CD14-positive monocyte (primary cell): ENCODE measurements at regions not wholly inside any gene's neighbourhood (a gene's known extent, or its start where the extent isn't known, plus 50 kb on each side); places are given as distances from the start of the nearest gene placed in this dataset.

Source experiments
- DNase-seq, 3 donors: peaks; one replicate each; pipeline ENCODE4 v3.0.0-alpha.2; 2011 to 2022
- H2AFZ ChIP-seq: 2 replicates; pipeline ENCODE4 v1.6.0; 2012; ENCODE audit warnings: mild to moderate bottlenecking, low read depth, low read length, inconsistent platforms; ENCODE audit not compliant: insufficient read depth, poor library complexity, severe bottlenecking
- H3K27ac ChIP-seq, 2 donors: 1 replicate in 1 of 2; 2 replicates in 1 of 2; pipeline ENCODE4 v1.5.1; 2012 to 2013; ENCODE audit warnings: low read length in 2 of 2, control low read depth in 1 of 2, inconsistent platforms in 1 of 2, low read depth in 1 of 2, mild to moderate bottlenecking in 1 of 2
- H3K27me3 ChIP-seq, 2 donors: one replicate each; pipeline versions ENCODE4 v1.6.0 to v1.6.1; 2011 to 2013; ENCODE audit warnings: low read length in 2 of 2; ENCODE audit not compliant: control insufficient read depth in 2 of 2, insufficient read depth in 2 of 2
- H3K36me3 ChIP-seq, 2 donors: replicated peaks in 1 of 2; 1 replicate in 1 of 2; 2 replicates in 1 of 2; pipeline versions ENCODE4 v1.5.1 to v1.6.1; 2012 to 2013; ENCODE audit warnings: low read length in 2 of 2, control low read depth in 1 of 2, inconsistent platforms in 1 of 2, mild to moderate bottlenecking in 1 of 2; ENCODE audit not compliant: insufficient read depth in 2 of 2, control insufficient read depth in 1 of 2
- H3K4me1 ChIP-seq, 2 donors: 1 replicate in 1 of 2; 2 replicates in 1 of 2; pipeline versions ENCODE4 v1.5.1 to v1.6.1; 2012 to 2013; ENCODE audit warnings: low read length in 2 of 2, control low read depth in 1 of 2, inconsistent platforms in 1 of 2, mild to moderate bottlenecking in 1 of 2, moderate library complexity in 1 of 2; ENCODE audit not compliant: insufficient read depth in 2 of 2, control insufficient read depth in 1 of 2
- H3K4me2 ChIP-seq: replicated peaks from 2 replicates; pipeline ENCODE3; 2012; ENCODE audit warnings: low read length, moderate library complexity, mild to moderate bottlenecking; ENCODE audit not compliant: poor library complexity, severe bottlenecking; ENCODE audit errors: extremely low read depth
- H3K4me3 ChIP-seq, 3 experiments: fragments of 200-600 bp in 1 of 3; sonication (generic) in 1 of 3; replicated peaks in 1 of 3; 1 replicate in 2 of 3; 2 replicates in 1 of 3; pipeline ENCODE4 v1.5.1; 2011 to 2013; ENCODE audit warnings: low read length in 3 of 3, mild to moderate bottlenecking in 3 of 3, control low read depth in 2 of 3, low read depth in 2 of 3, inconsistent platforms in 1 of 3, moderate library complexity in 1 of 3
- H3K79me2 ChIP-seq: 2 replicates; pipeline ENCODE4 v1.6.0; 2012; ENCODE audit warnings: mild to moderate bottlenecking, control low read depth, inconsistent platforms, low read length, moderate library complexity; ENCODE audit not compliant: insufficient read depth
- H3K9ac ChIP-seq: 2 replicates; pipeline ENCODE4 v1.6.0; 2017; ENCODE audit warnings: low read length, mild to moderate bottlenecking; ENCODE audit not compliant: insufficient read depth, poor library complexity, severe bottlenecking
- H3K9me3 ChIP-seq, 2 donors: replicated peaks in 1 of 2; 1 replicate in 1 of 2; 2 replicates in 1 of 2; pipeline versions ENCODE4 v1.5.1 to v1.6.1; 2012 to 2013; ENCODE audit warnings: low read length in 2 of 2, control low read depth in 1 of 2; ENCODE audit not compliant: control insufficient read depth in 1 of 2, insufficient read depth in 1 of 2
- H4K20me1 ChIP-seq: 2 replicates; pipeline ENCODE4 v1.6.0; 2012; ENCODE audit warnings: mild to moderate bottlenecking, low read length, control low read depth, moderate library complexity; ENCODE audit not compliant: insufficient read depth
- H3K27ac Mint-ChIP-seq, 7 donors: one replicate each; pipeline ENCODE4 v1.8.0; 2020; ENCODE audit warnings: mild to moderate bottlenecking in 7 of 7, mixed read lengths in 7 of 7, moderate library complexity in 6 of 7, inconsistent platforms in 2 of 7
- H3K27me3 Mint-ChIP-seq, 3 donors: one replicate each; pipeline ENCODE4 v1.8.0; 2021 to 2022; ENCODE audit warnings: low read depth in 3 of 3, mild to moderate bottlenecking in 3 of 3, mixed read lengths in 3 of 3, moderate library complexity in 3 of 3, inconsistent platforms in 1 of 3
- H3K36me3 Mint-ChIP-seq, 2 donors: one replicate each; pipeline ENCODE4 v1.8.0; 2020; ENCODE audit warnings: mixed read lengths in 2 of 2, inconsistent platforms in 1 of 2, mild to moderate bottlenecking in 1 of 2
- H3K4me1 Mint-ChIP-seq: one replicate; pipeline ENCODE4 v1.8.0; 2020; ENCODE audit warnings: mild to moderate bottlenecking, mixed read lengths
- H3K4me3 Mint-ChIP-seq, 2 donors: one replicate each; pipeline ENCODE4 v1.8.0; 2020; ENCODE audit warnings: mild to moderate bottlenecking in 2 of 2, mixed read lengths in 2 of 2, moderate library complexity in 1 of 2
- H3K9me3 Mint-ChIP-seq, 7 donors: one replicate each; pipeline ENCODE4 v1.8.0; 2020 to 2022; ENCODE audit warnings: mixed read lengths in 7 of 7, mild to moderate bottlenecking in 6 of 7, moderate library complexity in 6 of 7, inconsistent platforms in 2 of 7
- WGBS: methylation state at CpG from one replicate; pipeline ENCODE4 v1.1.5; 2013; ENCODE audit warnings: missing lambda C conversion rate; ENCODE audit not compliant: insufficient coverage; 5-methylcytosine and 5-hydroxymethylcytosine counted together
- intact Hi-C, 2 donors: fragments of 100-400 bp; cut with micrococcal nuclease; formaldehyde crosslinking; loops; one replicate each; pipeline versions ENCODE4 v1.15.0 to v1.15.1; 2023
- TF ChIP-seq, protein P1 (sequence below): fragments of 200-600 bp; IDR thresholded peaks from one replicate; pipeline ENCODE4 v1.8.0; 2022; ENCODE audit warnings: antibody characterized with exemption, mild to moderate bottlenecking

DNA sequence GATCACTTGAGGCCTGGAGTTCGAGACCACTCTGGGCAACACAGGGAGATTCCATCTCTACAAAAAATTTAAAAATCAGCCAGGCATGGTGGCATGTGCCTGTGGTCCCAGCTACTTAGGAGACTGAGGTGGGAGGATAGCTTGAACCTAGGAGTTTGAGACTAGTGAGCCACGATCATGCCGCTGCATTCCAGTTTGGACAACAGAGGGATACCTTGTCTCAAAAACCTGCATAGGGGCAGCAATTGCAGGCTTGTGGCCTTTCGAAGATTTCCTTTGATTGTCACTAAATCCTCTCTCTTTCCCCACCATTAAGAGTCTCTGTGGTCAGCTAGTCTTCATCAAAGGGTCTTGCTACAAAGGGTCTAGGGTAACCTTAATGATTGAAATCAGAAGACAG is 60.3 kb downstream of the UTRN start:
- H3K27ac ChIP-seq, result peak overlapping the region; percentile 12 to 86
- Mint-ChIP-seq H3K4me1 (peaks cover 88% of the 10 kb centered on the region), H3K27ac (peak overlapping the region in 6 of 7 donors; percentile 56 to 96 (median 84)), H3K27me3 (no peaks in the 10 kb centered on the region), H3K9me3 (no peaks in the 10 kb centered on the region), H3K36me3 (peaks cover 0 to 10% of the 10 kb centered on the region in 2 donors), H3K4me3 (peak overlapping the region in 1 of 2 donors; percentile 80)
- 97% methylated on average over 4 of the region's 4 CpGs for WGBS
- H3K4me2 ChIP-seq, result peak overlapping the region; percentile 64
- H4K20me1 ChIP-seq, result peaks cover 34% of the 10 kb centered on the region
- intact Hi-C loops, result no loop called here
- TF ChIP-seq, protein P1, sequence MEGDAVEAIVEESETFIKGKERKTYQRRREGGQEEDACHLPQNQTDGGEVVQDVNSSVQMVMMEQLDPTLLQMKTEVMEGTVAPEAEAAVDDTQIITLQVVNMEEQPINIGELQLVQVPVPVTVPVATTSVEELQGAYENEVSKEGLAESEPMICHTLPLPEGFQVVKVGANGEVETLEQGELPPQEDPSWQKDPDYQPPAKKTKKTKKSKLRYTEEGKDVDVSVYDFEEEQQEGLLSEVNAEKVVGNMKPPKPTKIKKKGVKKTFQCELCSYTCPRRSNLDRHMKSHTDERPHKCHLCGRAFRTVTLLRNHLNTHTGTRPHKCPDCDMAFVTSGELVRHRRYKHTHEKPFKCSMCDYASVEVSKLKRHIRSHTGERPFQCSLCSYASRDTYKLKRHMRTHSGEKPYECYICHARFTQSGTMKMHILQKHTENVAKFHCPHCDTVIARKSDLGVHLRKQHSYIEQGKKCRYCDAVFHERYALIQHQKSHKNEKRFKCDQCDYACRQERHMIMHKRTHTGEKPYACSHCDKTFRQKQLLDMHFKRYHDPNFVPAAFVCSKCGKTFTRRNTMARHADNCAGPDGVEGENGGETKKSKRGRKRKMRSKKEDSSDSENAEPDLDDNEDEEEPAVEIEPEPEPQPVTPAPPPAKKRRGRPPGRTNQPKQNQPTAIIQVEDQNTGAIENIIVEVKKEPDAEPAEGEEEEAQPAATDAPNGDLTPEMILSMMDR, result no peak
- no peaks in the 10 kb centered on the region for H3K27me3 ChIP-seq
- no peak overlapping the region for H3K9ac ChIP-seq
- H3K4me1 ChIP-seq, result peaks cover 92 to 95% of the 10 kb centered on the region in 2 donors
- peaks cover 95% of the 10 kb centered on the region for H3K79me2 ChIP-seq
- H3K9me3 ChIP-seq, result no peaks in the 10 kb centered on the region
- no peaks in the 10 kb centered on the region for H3K36me3 ChIP-seq
- DNase-seq, result no peak
- no peak overlapping the region for H3K4me3 ChIP-seq
- no peak overlapping the region for H2AFZ ChIP-seq

DNA sequence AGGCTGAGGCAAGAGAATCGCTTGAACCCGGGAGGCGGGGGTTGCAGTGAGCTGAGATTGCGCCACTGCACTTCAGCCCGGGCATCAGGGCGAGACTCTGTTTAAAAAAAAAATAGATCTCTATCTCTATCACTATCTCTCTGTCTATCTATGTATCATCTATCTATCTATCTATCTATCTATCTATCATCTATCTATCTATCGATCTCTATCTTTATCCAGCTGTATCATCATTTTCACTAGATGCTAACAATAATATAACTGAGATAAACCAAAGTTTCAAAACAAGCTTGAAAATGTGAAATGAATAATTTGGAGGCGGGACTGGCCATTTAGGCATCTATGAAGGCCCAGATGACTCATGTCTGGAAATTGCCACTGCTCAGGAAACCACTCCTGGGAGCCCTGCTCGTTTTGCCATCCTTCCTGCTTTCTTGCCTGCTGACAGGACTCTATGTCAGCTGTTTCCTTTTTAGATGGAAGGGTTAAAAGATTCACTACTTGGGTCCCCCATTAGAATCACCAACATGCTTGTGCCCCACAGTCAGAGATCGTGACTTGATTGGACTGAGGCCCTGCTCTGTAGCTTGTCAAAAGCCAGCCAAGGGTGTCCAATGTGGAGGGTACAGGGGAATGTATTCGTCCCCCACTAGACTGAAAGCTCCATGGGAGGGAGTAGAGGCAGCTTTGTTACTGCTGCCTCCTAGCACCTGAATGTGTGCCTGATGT is 61.7 kb downstream of the UTRN start:
- 24% methylated on average over 3 of the region's 11 CpGs for WGBS
- no peak overlapping the region for H3K4me3 ChIP-seq
- peak in 2 of 3 donors; percentile 78 to 81 for DNase-seq
- TF ChIP-seq, protein P1, result no peak
- intact Hi-C loops, result no loop called here
- Mint-ChIP-seq H3K27me3 (no peaks in the 10 kb centered on the region), H3K4me1 (peaks cover 88% of the 10 kb centered on the region), H3K9me3 (no peaks in the 10 kb centered on the region), H3K27ac (peak overlapping the region; percentile 46 to 90 (median 81)), H3K4me3 (peak overlapping the region in 1 of 2 donors; percentile 48), H3K36me3 (peaks cover 0 to 10% of the 10 kb centered on the region in 2 donors)
- no peaks in the 10 kb centered on the region for H3K9me3 ChIP-seq
- H3K27ac ChIP-seq, result peak overlapping the region; percentile 13 to 90
- no peak overlapping the region for H3K9ac ChIP-seq
- no peaks in the 10 kb centered on the region for H3K27me3 ChIP-seq
- H3K4me1 ChIP-seq, result peaks cover 95% of the 10 kb centered on the region in 2 donors
- no peaks in the 10 kb centered on the region for H3K36me3 ChIP-seq
- H3K4me2 ChIP-seq, result peak overlapping the region; percentile 18
- H2AFZ ChIP-seq, result no peak overlapping the region
- peaks cover 95% of the 10 kb centered on the region for H3K79me2 ChIP-seq
- peaks cover 31% of the 10 kb centered on the region for H4K20me1 ChIP-seq
